Breast epithelium (tissue), 3 donors: ENCODE measurements at regions not wholly inside any gene's neighbourhood (a gene's known extent, or its start where the extent isn't known, plus 50 kb on each side); places are given as distances from the start of the nearest gene placed in this dataset.

ENCODE experiments used
- POLR2A ChIP-seq: fragments of 450-650 bp; IDR thresholded peaks from one replicate; pipeline ENCODE4 v1.6.1; 2016; ENCODE audit warnings: antibody characterized with exemption, mild to moderate bottlenecking, moderate library complexity
- POLR2AphosphoS5 ChIP-seq, 3 donors: sonication (generic); formaldehyde crosslinking; IDR thresholded peaks; one replicate each; pipeline ENCODE4 v1.6.1; 2017; ENCODE audit warnings: antibody characterized with exemption in 3 of 3
- TF ChIP-seq, protein P1 (sequence below), 3 donors: fragments of 450-650 bp; IDR thresholded peaks; one replicate each; pipeline ENCODE4 v1.5.1; 2016 to 2017; ENCODE audit warnings: antibody characterized with exemption in 3 of 3, mild to moderate bottlenecking in 3 of 3, moderate library complexity in 3 of 3

DNA sequence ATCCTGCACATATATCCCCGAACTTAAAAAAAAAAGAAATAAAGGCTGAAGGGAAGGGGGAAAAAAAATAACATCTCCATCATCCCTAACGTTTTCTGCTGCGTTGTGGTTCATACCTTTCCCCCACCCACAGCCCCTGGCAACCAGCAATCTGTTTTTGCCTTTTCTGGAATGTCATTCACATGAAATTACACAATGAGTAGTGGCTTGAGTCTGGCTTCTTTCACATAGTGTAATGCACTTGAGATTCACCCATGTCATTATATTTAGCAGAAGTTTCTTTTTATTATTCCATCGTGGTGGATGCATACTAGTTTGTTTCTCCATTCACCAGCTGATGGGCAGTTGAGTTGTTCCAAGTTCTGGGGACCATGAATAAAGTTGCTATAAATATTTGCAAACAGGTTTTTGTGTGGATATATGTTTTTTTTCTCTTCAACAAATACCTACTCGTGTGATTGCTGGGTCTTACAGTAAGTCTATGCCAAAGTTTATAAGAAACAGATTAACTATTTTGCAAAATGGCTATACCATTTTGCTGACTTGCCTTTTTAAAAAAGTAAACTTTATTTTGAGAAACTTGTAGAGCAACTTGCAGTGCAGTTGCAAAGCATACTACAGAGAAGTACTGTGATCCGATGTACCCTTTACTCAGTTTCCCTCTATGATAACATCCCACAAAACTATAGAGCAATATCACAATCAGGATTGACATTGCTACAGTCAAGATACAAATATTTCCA lies 322.5 kb downstream of the LPIN1 start:
- TF ChIP-seq POLR2A (no peak), POLR2AphosphoS5 (IDR thresholded peaks at IDR 0.05) (no peak)
- TF ChIP-seq, protein P1, sequence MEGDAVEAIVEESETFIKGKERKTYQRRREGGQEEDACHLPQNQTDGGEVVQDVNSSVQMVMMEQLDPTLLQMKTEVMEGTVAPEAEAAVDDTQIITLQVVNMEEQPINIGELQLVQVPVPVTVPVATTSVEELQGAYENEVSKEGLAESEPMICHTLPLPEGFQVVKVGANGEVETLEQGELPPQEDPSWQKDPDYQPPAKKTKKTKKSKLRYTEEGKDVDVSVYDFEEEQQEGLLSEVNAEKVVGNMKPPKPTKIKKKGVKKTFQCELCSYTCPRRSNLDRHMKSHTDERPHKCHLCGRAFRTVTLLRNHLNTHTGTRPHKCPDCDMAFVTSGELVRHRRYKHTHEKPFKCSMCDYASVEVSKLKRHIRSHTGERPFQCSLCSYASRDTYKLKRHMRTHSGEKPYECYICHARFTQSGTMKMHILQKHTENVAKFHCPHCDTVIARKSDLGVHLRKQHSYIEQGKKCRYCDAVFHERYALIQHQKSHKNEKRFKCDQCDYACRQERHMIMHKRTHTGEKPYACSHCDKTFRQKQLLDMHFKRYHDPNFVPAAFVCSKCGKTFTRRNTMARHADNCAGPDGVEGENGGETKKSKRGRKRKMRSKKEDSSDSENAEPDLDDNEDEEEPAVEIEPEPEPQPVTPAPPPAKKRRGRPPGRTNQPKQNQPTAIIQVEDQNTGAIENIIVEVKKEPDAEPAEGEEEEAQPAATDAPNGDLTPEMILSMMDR (IDR thresholded peaks at IDR 0.05), result no peak
